Psoas muscle (tissue), 7 donors: ENCODE measurements at regions not wholly inside any gene's neighbourhood (a gene's known extent, or its start where the extent isn't known, plus 50 kb on each side); places are given as distances from the start of the nearest gene placed in this dataset.

Source experiments
- ATAC-seq, 4 donors: fragments of 200-7000 bp; cut with Tn5 transposase; one replicate each; pipeline ENCODE4 v1.9.1; 2020; ENCODE audit warnings: moderate library complexity in 3 of 4, mild to moderate bottlenecking in 2 of 4
- DNase-seq, 2 donors: peaks; one replicate each; pipeline ENCODE4 v3.0.0-alpha.2; 2020
- H3K27ac ChIP-seq: fragments of 200-600 bp; one replicate; pipeline ENCODE4 v1.8.0; 2022
- H3K27me3 ChIP-seq, 3 donors: fragments of 200-600 bp in 1 of 3; one replicate each; pipeline versions ENCODE4 v1.6.1 to v1.8.0; 2013 to 2022; ENCODE audit warnings: low read length in 2 of 3, mild to moderate bottlenecking in 2 of 3, moderate library complexity in 1 of 3; ENCODE audit not compliant: insufficient read depth in 3 of 3
- H3K36me3 ChIP-seq, 2 donors: fragments of 200-600 bp in 1 of 2; one replicate each; pipeline versions ENCODE4 v1.6.1 to v1.8.0; 2013 to 2022; ENCODE audit warnings: low read depth in 1 of 2, mild to moderate bottlenecking in 1 of 2, moderate library complexity in 1 of 2; ENCODE audit not compliant: insufficient read depth in 1 of 2
- H3K4me1 ChIP-seq: fragments of 200-600 bp; one replicate; pipeline ENCODE4 v1.8.0; 2022
- H3K4me3 ChIP-seq: fragments of 200-600 bp; one replicate; pipeline ENCODE4 v1.8.0; 2022; ENCODE audit warnings: mild to moderate bottlenecking
- H3K9me3 ChIP-seq: fragments of 200-600 bp; one replicate; pipeline ENCODE4 v1.8.0; 2022
- WGBS, 3 donors: extraction: QIAGEN DNeasy Blood & Tissue Kit; methylation state at CpG; one replicate each; pipeline versions ENCODE4 v1.1.6 to v1.1.7; 2013; 5-methylcytosine and 5-hydroxymethylcytosine counted together
- intact Hi-C, 2 donors: fragments of 100-400 bp; cut with DNase I; formaldehyde crosslinking; loops; one replicate each; pipeline versions ENCODE4 v1.11.0 to v1.14.2; 2022
- TF ChIP-seq, protein P1 (sequence below): fragments of 200-600 bp; IDR thresholded peaks from one replicate; pipeline ENCODE4 v1.8.0; 2022; ENCODE audit warnings: antibody characterized with exemption
- donor health status: healthy with polysubstance abuse.
- donor health status: DM: no; HTN: no; CAD: no; lungs with moderate emphysema.
- donor health status: Bipolar disorder and iron deficiency.
- donor health status: healthy.
- donor health status: DM: yes; HTN: yes; CAD: no.
- donor health status: DM: no; HTN: no; CAD: no.
- donor health status: DM: yes; HTN: yes; CAD: no.

DNA sequence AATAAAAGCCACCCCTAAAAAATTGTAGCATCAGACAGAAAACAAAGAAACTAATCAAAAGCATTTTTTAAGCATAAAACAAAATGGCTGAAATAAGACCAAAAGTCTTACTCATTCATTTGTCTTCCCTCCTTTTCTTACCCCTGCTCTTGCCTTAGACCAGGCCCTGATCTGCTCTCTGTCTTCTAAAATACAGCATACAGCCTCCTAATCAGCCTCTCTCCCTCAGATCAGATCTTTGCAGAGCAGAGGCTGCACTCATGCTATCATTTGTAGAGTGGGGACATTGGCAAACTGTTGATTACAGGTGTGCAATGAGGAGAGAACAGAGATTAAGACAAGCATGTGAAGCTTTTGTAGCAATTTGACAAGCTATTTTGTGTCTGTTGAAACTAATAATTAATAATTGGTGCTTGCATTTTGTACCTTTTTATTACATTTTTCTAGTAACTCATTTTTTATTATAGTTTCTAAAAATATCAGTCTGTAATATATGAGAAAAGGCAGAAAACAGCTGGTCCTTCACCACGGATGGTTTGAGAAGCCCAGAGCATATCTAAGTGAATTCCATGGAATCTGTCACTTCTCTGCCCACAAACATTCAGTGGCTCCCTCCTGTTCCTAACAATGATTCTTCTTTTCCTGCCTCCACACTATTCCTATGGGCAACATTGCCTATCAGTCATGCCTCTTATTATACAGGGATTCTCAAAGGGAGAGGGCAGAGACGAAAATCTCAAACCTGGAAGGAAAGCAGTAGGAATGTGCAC is 286.2 kb upstream of the STT3B start:
- Histone ChIP-seq H3K36me3 (no peaks in the 10 kb centered on the region), H3K4me3 (no peak overlapping the region), H3K27ac (no peak overlapping the region), H3K4me1 (no peaks in the 10 kb centered on the region), H3K27me3 (no peaks in the 10 kb centered on the region), H3K9me3 (no peaks in the 10 kb centered on the region)
- ATAC-seq: no peak
- no peak for DNase-seq
- WGBS, 3 donors: 33 to 56% (median 43%) methylated on average over 2 of the region's 2 CpGs
- TF ChIP-seq, protein P1, sequence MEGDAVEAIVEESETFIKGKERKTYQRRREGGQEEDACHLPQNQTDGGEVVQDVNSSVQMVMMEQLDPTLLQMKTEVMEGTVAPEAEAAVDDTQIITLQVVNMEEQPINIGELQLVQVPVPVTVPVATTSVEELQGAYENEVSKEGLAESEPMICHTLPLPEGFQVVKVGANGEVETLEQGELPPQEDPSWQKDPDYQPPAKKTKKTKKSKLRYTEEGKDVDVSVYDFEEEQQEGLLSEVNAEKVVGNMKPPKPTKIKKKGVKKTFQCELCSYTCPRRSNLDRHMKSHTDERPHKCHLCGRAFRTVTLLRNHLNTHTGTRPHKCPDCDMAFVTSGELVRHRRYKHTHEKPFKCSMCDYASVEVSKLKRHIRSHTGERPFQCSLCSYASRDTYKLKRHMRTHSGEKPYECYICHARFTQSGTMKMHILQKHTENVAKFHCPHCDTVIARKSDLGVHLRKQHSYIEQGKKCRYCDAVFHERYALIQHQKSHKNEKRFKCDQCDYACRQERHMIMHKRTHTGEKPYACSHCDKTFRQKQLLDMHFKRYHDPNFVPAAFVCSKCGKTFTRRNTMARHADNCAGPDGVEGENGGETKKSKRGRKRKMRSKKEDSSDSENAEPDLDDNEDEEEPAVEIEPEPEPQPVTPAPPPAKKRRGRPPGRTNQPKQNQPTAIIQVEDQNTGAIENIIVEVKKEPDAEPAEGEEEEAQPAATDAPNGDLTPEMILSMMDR: no peak
- intact Hi-C loops: no loop called here

- ATAC-seq: no peak
- Histone ChIP-seq H3K27me3 (no peaks in the 10 kb centered on the region), H3K27ac (no peak overlapping the region), H3K9me3 (no peaks in the 10 kb centered on the region), H3K4me1 (no peaks in the 10 kb centered on the region), H3K4me3 (no peak overlapping the region), H3K36me3 (no peaks in the 10 kb centered on the region)
- TF ChIP-seq, protein P1: no peak
- no peak for DNase-seq
- intact Hi-C loops: no loop called here
- WGBS, 3 donors: 82 to 89% (median 88%) methylated on average over 2 of the region's 2 CpGs
These were observed 285.7 kb upstream of the STT3B start for GRCh38 chr3:31247063-31247447.

- H3K4me1 ChIP-seq: no peaks in the 10 kb centered on the region
- no peaks in the 10 kb centered on the region for H3K27me3 ChIP-seq
- DNase-seq (no peak), ATAC-seq (no peak)
- intact Hi-C loops: no loop called here
- no peaks in the 10 kb centered on the region for H3K9me3 ChIP-seq
- H3K27ac ChIP-seq: no peak overlapping the region
- TF ChIP-seq, protein P1: no peak
- no peak overlapping the region for H3K4me3 ChIP-seq
- WGBS, 3 donors: 78 to 85% (median 79%) methylated on average over 5 of the region's 5 CpGs
- no peaks in the 10 kb centered on the region for H3K36me3 ChIP-seq
These were observed 284.7 kb upstream of the STT3B start for GRCh38 chr3:31247850-31248562.

GRCh38 chr3:31248563-31248992 is 284.1 kb upstream of the STT3B start:
- H3K4me1 ChIP-seq: no peaks in the 10 kb centered on the region
- H3K4me3 ChIP-seq: no peak overlapping the region
- intact Hi-C loops: no loop called here
- no peaks in the 10 kb centered on the region for H3K27me3 ChIP-seq
- no peak for DNase-seq
- no peak overlapping the region for H3K27ac ChIP-seq
- WGBS, 3 donors: 92 to 94% (median 92%) methylated on average over 6 of the region's 6 CpGs
- no peak for ATAC-seq
- no peaks in the 10 kb centered on the region for H3K9me3 ChIP-seq
- no peaks in the 10 kb centered on the region for H3K36me3 ChIP-seq
- TF ChIP-seq, protein P1: no peak
